ENCODE measurements at regions not wholly inside any gene's neighbourhood (a gene's known extent, or its start where the extent isn't known, plus 50 kb on each side); places are given as distances from the start of the nearest gene placed in this dataset.

DNA sequence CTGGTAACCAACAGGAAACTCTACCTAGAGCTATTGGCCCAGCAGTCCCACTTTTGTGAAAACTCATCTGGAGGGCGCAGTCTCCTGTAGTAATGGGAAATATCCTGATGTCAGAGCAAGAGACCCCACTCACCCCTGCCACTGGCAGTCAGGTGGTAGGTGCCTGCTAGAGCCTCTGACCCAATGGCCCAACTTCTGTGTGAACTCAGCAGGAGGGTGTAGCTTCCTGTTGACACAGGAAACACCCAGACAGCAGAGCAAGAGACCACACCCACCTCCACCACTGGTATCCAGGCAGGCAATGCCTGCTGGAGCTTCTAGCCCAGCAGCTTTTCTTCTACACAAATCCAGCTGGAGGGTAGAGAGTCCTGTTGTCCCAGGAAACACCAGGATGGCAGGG lies 1176.8 kb upstream of the PRR20A start:
- TF ChIP-seq CTCF (conservative IDR thresholded peaks at IDR 0.05 in 1 of 2, IDR thresholded peaks at IDR 0.05 in 1 of 2; ENCODE audit: low read depth in 1 of 2, low read length in 2 of 2) (no peak), EZH2 (IDR thresholded peaks at IDR 0.05; ENCODE audit: low read length, missing control alignments) (no peak)
